ENCODE measurements at regions not wholly inside any gene's neighbourhood (a gene's known extent, or its start where the extent isn't known, plus 50 kb on each side); places are given as distances from the start of the nearest gene placed in this dataset.

DNA sequence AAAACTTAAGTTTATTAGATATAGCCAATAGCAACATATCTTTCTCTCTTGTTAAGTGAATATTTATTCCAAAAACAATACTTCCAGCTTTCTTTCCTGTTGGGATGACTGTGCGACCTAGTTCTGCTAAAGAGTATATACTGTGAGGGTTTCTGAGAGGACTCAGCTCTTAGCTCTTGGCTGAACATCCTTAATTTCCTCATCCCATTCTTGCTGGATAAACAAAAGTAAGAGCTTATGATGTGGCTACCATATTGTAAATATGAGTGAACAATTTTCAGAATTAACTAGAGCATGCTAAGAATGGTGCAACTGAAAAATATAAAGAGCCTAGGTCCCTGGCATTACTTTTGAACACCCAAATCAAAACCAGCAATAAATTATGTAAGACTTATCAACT is 279.5 kb upstream of the GNAI1 start:
- no peak for DNase-seq

DNA sequence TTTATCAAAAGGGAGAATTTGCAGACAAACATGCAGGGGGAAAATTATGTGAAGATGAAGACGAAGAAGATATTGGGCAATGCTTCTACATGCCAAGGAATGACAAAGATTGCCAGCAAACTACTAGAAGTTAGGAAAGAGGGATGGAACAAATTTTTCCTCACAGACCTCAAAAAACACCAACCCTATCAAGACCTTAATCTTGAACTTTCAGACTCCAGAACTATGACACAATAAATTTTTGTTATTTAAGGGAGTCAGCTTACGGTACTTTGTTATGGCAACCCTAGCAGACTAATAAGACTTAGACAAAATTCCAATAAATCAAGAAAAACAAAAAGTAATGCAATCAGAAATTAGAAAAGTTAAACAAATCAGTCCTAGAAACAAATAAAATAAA is 280.0 kb upstream of the GNAI1 start:
- DNase-seq, result no peak

DNA sequence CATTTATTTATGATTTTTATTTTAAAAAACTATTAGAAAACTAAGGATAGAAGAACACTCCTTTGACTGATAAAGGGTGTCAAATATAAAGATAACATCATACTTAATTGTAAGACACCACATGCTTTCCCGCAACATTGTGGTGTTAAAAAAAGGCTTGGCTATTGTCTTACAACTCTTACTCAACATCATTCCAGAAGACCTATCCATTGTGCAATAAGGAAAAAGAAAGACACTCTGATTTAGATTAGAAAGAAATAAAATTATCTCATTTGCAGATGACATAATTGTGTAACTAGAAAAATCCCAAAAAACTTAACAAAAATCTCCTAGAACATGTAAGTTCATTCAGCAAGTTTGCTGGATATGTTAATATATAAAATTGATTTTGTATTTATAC is 296.7 kb upstream of the GNAI1 start:
- DNase-seq, result no peak

DNA sequence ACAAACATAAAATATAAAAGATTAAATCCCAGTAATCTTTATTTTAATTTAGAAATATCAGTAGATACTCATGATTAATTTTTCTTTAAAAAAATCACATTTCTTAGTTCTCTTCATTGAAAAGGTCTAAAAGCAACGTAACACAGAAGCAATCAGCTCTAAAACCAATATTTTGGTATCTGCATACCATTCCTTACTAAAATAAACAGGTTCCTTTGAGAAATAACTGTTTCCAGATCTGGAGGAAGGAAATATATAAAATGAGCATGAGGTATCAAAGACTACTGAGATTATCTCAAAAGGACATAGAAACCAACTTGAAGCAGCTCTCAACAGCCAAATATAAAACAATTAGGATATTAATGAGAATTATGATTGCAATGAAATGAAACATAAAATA is 301.0 kb upstream of the GNAI1 start:
- no peak for DNase-seq

DNA sequence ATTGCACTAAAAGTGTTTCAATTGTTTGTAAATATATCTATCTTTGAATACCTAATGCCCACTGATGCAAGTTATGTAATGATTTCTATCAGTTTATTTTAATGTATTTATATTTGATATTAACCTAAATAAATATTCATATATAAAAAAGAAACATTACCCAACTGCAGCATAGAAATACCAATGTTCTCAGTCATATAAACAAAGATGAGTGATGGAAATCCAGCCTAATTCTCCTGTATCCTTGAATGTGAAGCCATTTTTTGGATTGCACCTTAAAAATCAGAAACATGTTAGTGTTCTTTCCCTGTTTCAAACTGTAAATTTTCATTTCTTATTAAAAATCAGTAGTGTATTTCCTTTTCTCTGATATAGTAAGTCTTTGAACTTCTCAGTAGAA is 305.8 kb upstream of the GNAI1 start:
- no peak for DNase-seq

DNA sequence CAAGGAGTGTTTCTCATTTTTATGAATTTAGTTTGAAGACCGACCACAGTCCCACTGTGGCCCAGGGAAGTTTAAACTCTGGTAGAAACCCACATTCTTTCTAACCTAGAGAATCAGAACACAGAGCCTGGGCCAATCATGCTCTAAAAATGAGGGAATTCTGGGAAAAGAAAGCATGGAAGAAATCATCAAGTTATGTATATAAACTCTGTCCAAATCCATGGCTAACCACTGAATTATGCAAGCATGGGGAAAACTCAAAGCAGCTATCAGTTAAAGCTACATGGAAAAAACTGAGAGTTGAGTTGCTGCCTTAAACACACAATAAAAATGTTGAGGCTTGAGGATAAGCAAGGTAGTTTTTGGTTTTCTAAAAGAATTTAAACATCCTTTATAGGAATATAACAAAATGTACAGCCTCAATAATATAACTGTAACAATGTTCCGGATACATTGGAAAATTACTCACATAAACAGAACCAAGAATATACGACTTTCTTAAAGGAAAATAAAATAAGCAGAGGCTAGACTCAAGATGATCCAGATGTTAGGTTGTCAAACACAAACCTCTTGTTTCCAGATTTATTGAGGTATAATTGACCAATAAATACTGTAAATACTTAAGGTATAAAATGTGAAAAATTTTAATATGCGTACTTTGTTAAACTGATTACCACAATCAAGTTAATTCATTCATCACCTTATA is 311.2 kb upstream of the GNAI1 start:
- DNase-seq, result no peak

DNA sequence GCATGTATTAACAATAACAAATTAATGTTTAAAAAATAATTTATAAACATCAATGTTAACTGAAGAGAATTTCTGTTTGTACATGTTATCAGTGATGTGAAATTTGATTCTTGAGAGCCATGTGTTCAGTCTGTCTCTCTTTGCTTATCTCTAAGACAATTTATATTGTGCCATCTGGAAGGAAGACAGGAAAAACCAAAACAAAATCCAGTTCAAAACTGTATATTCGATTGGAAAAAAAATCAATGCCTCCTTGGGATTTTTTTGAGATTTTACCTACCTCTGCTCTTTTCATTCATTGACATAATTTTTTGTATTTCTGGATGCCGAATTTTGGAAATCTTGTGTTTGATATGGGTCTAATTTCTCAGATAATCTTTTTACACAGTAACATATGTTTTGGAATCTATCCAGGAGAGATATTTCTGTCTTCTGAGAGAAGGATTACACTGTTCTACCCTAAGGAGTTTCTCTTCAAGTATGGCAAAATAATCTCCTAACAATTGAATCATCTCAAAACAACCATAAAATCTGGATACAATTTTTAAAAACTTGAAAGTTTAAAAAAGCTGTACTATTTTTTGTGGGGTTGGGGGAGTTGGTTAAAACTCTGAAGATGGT is 311.9 kb upstream of the GNAI1 start:
- no peak for DNase-seq

DNA sequence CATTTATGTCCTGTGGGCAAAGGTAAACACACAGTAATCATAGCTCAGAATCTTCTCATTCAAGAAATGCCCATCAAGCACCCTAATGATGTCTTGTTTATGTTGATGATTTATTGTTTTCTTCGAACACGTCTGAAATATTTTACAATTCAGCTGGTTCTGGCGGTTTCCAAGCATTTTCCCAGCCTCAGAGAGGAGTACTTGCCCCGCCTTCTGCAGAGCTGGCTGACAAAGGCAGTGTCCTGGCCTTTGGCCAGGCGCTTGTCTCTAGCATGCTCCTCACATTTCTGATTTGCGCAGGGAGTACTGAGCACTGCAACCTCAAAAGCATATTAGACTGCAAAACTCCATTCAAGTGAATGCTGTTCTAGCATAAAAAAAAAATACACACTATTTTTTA is 314.2 kb upstream of the GNAI1 start:
- no peak for DNase-seq

DNA sequence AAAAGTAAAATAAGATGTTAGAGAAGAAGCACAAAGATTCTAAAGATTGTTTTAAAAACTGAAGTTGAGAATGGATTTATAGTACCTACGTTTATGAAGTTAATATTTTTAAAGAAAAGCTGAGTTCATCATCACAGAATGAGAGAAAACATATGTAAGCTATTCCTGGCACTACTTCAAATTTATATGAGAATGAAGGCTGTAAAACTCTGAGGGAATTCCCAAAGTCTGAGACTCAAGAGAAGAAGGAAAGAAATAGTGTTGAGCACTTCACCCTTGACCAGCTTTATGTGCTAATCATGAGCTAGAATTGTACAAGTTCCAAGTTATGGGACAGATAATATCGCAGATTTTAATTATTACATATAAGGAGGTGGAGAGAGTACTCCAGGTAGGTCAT is 323.7 kb upstream of the GNAI1 start:
- no peak for DNase-seq

DNA sequence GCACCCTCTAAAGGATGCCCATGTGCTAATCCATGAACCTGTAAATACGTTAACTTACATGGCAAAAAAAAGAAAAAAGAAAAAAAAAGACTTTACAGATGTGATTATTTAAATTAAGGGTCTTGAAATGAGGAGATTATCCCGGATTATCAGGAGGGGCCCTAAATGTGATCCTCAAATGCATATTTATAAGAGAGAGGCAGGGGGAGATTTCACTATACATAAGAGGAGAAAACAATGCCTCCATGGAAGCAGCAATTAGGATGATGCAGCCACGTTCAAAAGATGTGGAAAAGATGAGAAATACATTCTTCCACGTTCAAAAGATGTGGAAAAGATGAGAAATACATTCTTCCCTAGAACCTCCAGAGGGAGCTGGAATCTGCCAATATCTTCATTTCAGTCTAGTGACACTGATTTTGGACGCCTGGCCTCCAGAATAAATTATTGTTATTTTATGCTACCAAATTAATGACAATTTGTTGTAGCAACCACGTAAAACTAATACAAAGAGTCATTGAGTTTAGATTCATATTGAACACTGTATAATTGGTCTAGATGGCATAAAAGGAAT is 328.4 kb upstream of the GNAI1 start:
- DNase-seq, result no peak

DNA sequence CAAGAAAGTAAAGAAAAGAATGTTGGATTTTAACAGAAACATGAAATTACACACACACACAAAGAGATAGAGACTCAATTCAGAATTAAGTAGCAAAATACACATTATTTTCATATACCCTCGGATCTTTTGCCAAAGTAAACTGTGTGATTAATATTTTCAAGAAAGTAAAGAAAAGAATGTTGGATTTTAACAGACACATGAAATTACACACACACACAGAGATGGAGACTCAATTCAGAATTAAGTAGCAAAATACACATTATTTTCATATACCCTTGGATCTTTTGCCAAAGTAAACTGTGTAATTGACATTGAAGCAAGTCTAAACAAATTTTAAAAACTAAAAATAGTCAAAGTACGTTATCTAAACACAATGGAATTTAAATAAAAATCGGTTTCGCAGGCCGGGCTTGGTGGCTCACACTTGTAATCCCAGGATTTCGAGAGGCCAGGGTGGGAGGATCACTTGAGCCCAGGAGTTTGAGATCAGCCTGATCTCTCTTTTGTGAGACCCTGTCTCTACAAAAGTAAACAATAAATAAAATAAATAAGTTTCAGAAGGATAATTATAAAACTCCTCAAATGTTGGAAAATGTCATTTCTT is 337.3 kb upstream of the MAGI2 start:
- DNase-seq, result no peak

DNA sequence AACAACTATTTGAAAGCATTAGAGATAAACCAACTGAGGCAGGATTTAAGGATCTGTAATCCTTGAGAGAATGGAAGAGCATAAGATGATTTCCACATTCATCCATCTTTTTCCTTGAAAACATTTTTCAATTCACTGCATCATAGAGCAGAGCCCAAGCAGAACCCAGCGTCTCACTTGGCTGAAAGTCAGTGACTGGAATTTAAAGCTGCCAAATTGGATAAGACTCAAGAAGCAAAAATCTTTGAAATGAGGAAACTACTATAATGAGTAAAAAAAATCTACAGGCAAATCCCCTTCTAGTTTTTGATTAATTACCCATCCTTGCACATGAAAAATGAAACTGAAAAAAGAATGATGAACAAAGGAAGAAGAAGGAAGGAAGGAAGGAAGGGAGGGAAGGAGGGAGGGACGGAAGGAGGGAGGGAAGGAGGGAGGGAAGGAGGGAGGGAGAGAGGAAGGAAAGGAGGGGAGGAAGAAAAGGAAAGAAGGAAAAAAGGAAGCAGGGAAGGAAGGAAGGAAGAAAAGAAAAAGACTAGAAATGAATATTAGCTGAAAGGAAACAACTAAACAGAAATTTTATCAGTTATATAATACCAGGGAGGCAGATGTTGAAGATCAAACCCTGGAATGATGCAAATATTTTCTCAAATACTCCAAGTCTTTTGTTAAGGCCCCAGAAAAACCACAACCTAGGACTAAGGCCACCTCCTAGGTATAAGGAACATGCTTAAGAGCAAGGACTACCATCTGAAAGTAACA is 336.3 kb upstream of the MAGI2 start:
- DNase-seq, result no peak

DNA sequence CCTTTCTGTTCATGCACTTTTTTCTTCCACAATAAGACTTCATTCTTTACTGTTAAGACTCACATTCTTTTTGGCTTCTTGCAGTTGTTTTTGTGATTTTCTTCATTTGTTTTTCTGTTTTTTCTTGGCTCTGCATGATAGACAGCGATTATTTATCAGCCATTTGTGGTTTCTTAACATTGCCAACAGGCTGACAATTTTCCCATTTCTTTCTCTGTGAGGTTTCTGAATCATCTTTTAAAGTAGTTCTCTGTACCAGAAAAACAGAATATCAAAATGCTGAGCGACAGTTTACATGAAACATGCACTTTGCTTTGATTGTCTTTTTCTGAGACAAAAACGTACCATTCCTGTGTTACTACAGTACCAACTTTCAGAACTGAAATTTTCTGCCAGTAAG is 334.2 kb upstream of the MAGI2 start:
- DNase-seq, result no peak

DNA sequence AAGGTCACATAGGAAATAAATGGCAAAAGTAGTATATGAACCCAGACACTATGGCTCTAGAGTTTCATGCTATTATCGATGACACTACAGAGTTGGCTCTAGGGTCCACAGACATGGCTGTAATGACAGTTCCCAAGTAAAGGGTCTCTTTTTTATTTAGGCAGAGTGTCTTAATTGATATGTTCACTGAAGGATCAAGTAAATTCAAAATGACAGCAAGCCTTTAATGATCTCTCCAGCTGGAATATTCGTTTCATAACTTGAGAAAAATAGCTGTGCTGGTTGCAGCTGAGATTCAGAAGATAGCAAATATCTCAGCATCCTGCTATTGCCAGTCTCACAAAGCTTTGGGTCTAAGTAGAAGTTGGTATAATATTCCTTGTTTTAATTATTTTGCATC is 333.6 kb upstream of the MAGI2 start:
- DNase-seq, result no peak

DNA sequence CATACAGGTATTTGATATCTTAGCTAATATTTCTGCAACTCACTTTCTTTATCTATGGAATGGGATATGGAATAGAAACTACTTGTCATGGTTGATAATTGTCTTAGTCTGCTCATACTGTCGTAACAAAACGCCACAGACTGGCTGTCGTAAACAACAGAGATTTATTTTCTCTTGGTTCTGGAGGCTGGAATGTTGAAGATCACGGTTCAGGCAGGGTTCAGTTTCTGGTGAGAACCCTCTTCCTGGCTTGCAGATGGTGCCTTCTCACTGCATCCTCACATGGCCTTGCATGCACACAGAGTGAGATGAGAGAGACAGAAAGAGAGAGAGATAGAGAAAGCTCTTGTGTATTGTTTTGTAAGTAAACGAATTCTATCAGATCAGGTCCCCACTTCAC is 332.7 kb upstream of the MAGI2 start:
- DNase-seq, result no peak

DNA sequence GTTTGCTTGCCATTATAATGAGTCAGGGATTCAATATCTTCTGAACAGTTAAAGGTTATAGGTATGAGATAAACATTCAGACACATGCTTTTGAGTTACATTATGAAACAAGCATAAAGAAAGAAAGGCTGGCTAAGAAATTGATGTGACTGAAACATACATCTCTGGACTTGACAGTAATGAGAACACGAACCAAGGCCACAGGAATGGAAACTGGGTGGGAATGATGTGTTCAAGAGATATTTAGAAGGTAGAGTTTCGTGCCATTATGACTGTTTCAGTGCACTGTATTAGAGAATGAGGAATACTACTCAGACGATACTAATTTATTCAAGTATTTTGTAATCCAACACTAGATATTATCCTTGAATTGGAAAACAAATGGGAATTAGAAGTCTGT is 332.1 kb upstream of the MAGI2 start:
- no peak for DNase-seq

DNA sequence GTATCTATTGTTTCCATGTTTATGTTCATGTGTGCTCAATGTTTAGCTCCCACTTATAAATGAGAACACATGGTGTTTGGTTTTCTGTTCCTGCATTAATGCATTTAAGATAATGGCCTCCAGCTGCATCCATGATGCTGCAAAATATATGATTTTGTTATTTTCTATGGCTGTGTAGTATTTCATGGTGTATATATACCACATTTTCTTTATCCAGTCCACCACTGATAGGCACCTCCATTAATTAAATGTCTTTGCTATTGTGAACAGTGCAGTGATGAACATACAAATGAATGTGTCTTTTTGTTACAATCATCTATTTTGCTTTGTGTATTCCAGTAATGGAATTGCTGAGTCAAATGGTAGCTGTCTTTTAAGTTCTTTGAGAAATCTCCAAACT is 329.4 kb upstream of the MAGI2 start:
- DNase-seq, result no peak

DNA sequence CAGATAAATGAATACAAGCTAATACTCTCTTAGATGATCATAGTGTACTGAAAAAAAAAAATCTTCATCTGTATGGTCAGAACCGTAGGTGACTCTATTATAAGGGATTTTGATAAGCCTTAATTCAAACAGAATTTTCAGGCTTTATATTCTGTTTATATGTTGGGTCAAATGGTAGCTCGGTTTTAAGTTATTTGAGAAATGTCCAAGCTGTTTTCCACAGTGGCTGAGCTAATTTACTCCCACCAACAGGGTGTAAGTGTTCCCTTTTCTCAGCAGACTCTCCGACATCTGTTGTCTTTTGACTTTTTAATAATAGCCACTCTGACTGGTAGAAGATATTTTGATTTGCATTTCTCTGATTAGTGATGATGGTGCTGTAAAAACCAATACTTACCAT is 328.8 kb upstream of the MAGI2 start:
- no peak for DNase-seq

DNA sequence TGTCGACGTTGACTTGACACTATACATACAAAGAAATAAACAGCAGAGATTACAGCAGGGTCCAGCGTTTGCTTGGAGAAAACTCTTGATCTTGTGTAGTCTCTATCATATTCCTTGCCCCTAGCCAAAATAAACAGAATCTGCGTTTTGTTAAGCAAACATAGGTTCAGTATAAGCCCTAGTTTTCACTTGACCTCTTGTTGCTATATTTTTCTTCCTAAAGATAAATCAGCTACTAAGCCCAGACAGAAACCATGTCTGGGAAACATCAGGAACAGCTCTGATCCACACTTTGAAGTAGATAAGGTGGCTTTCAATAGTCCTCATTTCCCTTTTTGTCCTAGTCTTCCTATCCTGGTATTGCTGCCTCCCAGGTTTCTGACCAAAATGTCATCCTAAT is 328.2 kb upstream of the MAGI2 start:
- no peak for DNase-seq

DNA sequence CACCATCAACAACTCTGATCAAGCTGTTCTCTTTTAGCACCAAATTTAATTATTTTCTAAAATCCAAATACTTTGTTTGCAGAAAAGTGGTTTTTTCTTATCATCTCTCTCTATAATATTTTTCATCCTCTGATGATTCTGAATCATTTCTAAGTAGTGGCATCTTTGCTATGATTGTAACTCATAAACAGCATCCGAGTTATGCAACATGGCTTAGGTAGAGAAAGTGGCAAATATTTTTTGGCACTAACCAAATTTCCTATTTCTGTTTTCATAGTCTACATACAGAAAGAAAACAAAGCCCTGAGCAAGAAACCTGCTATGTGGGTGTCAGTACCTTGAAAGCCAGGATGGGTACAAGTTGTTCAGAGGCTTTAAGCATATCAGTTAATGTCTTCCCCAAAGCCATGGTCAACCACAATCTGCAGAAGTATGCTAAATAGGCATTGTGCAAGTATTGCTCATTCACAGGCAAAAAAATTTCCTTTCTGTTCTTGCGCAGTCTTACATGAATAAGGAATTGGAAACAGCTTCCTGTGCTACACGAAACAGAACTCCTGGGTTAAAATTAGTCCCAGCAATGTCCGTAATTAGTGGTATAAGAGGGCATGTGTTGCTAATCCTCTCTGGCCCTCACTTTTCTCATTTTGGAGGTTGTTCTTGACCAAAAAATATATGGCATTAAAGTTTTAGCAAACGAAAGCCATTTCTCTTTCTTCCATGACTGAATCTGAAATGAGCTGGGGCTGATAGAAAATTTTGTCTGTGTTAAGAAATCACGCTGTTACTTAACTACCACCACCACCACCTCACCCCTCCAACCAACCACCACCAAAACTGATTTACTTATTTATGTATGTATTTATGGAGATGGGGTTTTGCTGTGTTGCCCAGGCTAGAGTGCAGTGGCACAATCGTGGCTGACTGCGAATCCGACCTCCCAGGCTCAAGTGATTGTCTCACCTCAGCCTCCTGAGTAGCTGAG is 325.6 kb upstream of the MAGI2 start:
- DNase-seq, result no peak

DNA sequence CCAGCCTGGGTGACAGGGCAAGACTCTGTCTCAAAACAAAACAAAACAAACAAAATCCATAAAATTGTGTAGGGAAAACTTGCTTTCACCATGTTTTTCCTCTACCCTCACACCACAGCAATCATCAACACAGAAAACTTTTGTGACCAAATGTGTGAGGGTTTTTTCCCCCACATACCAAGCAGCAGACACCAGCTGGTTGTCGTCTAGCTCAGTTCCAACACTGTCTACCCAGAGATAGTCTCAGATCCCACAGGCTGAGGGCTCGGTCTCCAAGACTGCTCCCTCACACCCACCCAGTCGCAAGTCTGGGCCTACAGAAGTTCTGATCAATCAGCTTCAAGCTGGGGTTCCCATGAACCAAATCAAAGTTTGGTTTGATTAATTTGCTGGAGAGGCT is 322.4 kb upstream of the MAGI2 start:
- no peak for DNase-seq

DNA sequence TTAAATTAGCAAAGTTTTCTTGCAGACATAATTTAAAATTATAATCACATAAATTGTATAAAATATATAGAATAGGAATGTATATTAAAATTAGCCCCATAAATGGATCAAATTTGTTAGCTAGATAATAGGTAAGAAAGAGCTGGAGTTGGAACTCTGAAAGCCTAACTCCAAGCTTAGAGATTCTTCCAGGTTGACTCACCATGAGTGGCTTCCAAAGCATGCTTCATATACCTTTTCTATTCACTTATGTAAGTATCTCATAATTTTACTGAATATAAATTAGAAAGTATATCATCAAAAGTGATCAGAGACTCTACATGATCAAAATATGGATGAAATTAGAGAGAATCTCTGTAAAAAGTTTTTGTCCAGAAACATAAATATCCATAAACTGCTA is 320.7 kb upstream of the MAGI2 start:
- no peak for DNase-seq
